Gastroesophageal sphincter (tissue), 3 donors: ENCODE measurements at regions not wholly inside any gene's neighbourhood (a gene's known extent, or its start where the extent isn't known, plus 50 kb on each side); places are given as distances from the start of the nearest gene placed in this dataset.
"Not testable (repeated sequence)": the region's sequence is repeated elsewhere in the genome, so short reads cannot be mapped to it uniquely, and the experiment has no call there.

Source experiments
- CTCF ChIP-seq, 4 experiments: fragments of 200-600 bp in 2 of 4; fragments of 450-650 bp in 2 of 4; sonication (generic) in 1 of 4; IDR thresholded peaks; one replicate each; pipeline ENCODE4 v1.5.1; 2017 to 2019; ENCODE audit warnings: antibody characterized with exemption in 4 of 4, mild to moderate bottlenecking in 2 of 4, moderate library complexity in 2 of 4
- POLR2A ChIP-seq, 2 donors: fragments of 450-650 bp; IDR thresholded peaks; one replicate each; pipeline ENCODE4 v1.6.1; 2017; ENCODE audit warnings: antibody characterized with exemption in 2 of 2, mild to moderate bottlenecking in 2 of 2, moderate library complexity in 1 of 2
- POLR2AphosphoS5 ChIP-seq: sonication (generic); formaldehyde crosslinking; IDR thresholded peaks from one replicate; pipeline ENCODE4 v1.6.1; 2017; ENCODE audit warnings: antibody characterized with exemption

DNA sequence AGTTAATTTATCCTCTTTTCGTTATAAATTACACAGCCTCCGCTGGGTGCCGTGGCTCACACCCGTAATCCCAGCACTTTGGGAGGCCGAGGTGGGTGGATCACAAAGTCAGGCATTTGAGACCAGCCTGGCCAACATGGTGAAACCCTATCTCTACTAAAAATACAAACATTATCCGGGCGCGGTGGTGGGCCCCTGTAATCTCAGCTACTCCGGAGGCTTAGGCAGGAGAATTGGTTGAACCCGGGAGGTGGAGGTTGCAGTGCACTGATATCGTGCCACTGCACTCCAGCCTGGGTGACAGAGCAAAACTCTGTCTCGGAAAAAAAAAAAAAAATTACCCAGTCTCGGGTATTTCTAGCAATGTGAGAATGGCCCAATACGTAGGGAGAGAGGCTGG lies 590.6 kb downstream of the RFPL4B start:
- TF ChIP-seq CTCF (IDR thresholded peaks at IDR 0.05); POLR2AphosphoS5; POLR2A (IDR thresholded peaks at IDR 0.05): not testable (repeated sequence)
